WTC11 (cell line): ENCODE measurements at regions not wholly inside any gene's neighbourhood (a gene's known extent, or its start where the extent isn't known, plus 50 kb on each side); places are given as distances from the start of the nearest gene placed in this dataset.

Source experiments
- ATAC-seq: fragments of 200-7000 bp; cut with Tn5 transposase; 2 replicates; pipeline ENCODE4 v1.10.0; 2021; ENCODE audit warnings: mild to moderate bottlenecking, moderate library complexity
- CTCF ChIA-PET: fragments of 300-600 bp; sonication (Branson Sonifier 250); formaldehyde crosslinking; loops from one replicate; lab custom pipeline; 2021; ENCODE audit warnings: antibody characterized with exemption; lab: Charles Lee
- POLR2A ChIA-PET: fragments of 350-600 bp; sonication (Branson Sonifier 250); formaldehyde crosslinking; loops from one replicate; lab custom pipeline; 2021; ENCODE audit warnings: antibody characterized with exemption; lab: Charles Lee
- DNase-seq: peaks from one replicate; pipeline ENCODE4 v3.0.0; 2021; ENCODE audit warnings: low spot score
- H3K27ac Mint-ChIP-seq: 2 replicates; pipeline ENCODE4 v1.8.0; 2021; ENCODE audit warnings: mixed read lengths
- H3K27me3 Mint-ChIP-seq: 2 replicates; pipeline ENCODE4 v1.8.0; 2021; ENCODE audit warnings: low read depth, mild to moderate bottlenecking, moderate library complexity, mixed read lengths
- H3K36me3 Mint-ChIP-seq: 2 replicates; pipeline ENCODE4 v1.8.0; 2021; ENCODE audit warnings: mixed read lengths
- H3K4me1 Mint-ChIP-seq: 2 replicates; pipeline ENCODE4 v1.8.0; 2022; ENCODE audit warnings: mixed read lengths
- H3K4me3 Mint-ChIP-seq: 2 replicates; pipeline ENCODE4 v1.8.0; 2021; ENCODE audit warnings: mild to moderate bottlenecking, moderate library complexity, mixed read lengths
- H3K9me3 Mint-ChIP-seq: 2 replicates; pipeline ENCODE4 v1.8.0; 2021; ENCODE audit warnings: mixed read lengths
- CBFB ChIP-seq: sonication (generic); formaldehyde crosslinking; IDR thresholded peaks from 2 replicates; pipeline ENCODE4 v1.8.1; 2022; ENCODE audit warnings: mild to moderate bottlenecking, low read depth, missing genetic modification reagents
- CREB1 ChIP-seq: sonication (generic); formaldehyde crosslinking; IDR thresholded peaks from 2 replicates; pipeline ENCODE4 v1.8.0; 2023; ENCODE audit warnings: mild to moderate bottlenecking, missing genetic modification reagents
- FOXJ3 ChIP-seq: sonication (generic); formaldehyde crosslinking; IDR thresholded peaks from 2 replicates; pipeline ENCODE4 v1.9.0; 2021; ENCODE audit warnings: missing genetic modification reagents, mild to moderate bottlenecking, borderline replicate concordance
- GABPB1 ChIP-seq: sonication (generic); formaldehyde crosslinking; IDR thresholded peaks from 2 replicates; pipeline ENCODE4 v1.8.1; 2023; ENCODE audit warnings: mild to moderate bottlenecking, missing genetic modification reagents
- GRHL2 ChIP-seq: fragments of 250-450 bp; sonication (Bioruptor Pico); IDR thresholded peaks from 2 replicates; pipeline ENCODE4 v1.8.0; 2022; ENCODE audit warnings: mild to moderate bottlenecking, moderate library complexity; ENCODE audit not compliant: insufficient replicate concordance, severe bottlenecking
- IRF2 ChIP-seq: sonication (generic); formaldehyde crosslinking; IDR thresholded peaks from 2 replicates; pipeline ENCODE4 v1.8.0; 2022; ENCODE audit warnings: low read depth, missing genetic modification reagents, borderline replicate concordance
- MXD4 ChIP-seq: fragments of 250-450 bp; sonication (Bioruptor Pico); IDR thresholded peaks from 2 replicates; pipeline ENCODE4 v1.8.0; 2021; ENCODE audit warnings: mild to moderate bottlenecking, moderate library complexity, borderline replicate concordance
- NFATC4 ChIP-seq: fragments of 250-450 bp; sonication (Bioruptor Pico); IDR thresholded peaks from 2 replicates; pipeline ENCODE4 v1.9.0; 2021; ENCODE audit warnings: mild to moderate bottlenecking
- NR3C1 ChIP-seq: sonication (generic); formaldehyde crosslinking; conservative IDR thresholded peaks from 2 replicates; pipeline ENCODE4 v1.8.1; 2023; ENCODE audit warnings: low read depth, mild to moderate bottlenecking, missing genetic modification reagents
- SP1 ChIP-seq: sonication (generic); formaldehyde crosslinking; conservative IDR thresholded peaks from 2 replicates; pipeline ENCODE4 v1.8.1; 2022; ENCODE audit warnings: missing genetic modification reagents
- TEAD1 ChIP-seq: sonication (generic); formaldehyde crosslinking; IDR thresholded peaks from 2 replicates; pipeline ENCODE4 v1.8.0; 2022; ENCODE audit warnings: mild to moderate bottlenecking, missing genetic modification reagents
- TP53 ChIP-seq: sonication (generic); formaldehyde crosslinking; IDR thresholded peaks from 2 replicates; pipeline ENCODE4 v1.8.1; 2023; ENCODE audit warnings: mild to moderate bottlenecking, missing genetic modification reagents
- ZNF423 ChIP-seq: fragments of 250-450 bp; sonication (Bioruptor Pico); IDR thresholded peaks from 2 replicates; pipeline ENCODE4 v2.1.2; 2022; ENCODE audit warnings: mild to moderate bottlenecking, moderate library complexity
- TF ChIP-seq, protein P1 (sequence below): sonication (generic); formaldehyde crosslinking; IDR thresholded peaks from 2 replicates; pipeline ENCODE4 v1.8.0; 2023; ENCODE audit warnings: mild to moderate bottlenecking, missing genetic modification reagents
- TF ChIP-seq, protein P2 (sequence below): sonication (generic); formaldehyde crosslinking; IDR thresholded peaks from 2 replicates; pipeline ENCODE4 v1.8.1; 2023; ENCODE audit warnings: mild to moderate bottlenecking, missing genetic modification reagents, moderate library complexity
- TF ChIP-seq, protein P3 (sequence below): fragments of 250-450 bp; sonication (Bioruptor Pico); IDR thresholded peaks from 2 replicates; pipeline ENCODE4 v1.9.0; 2021; ENCODE audit warnings: mild to moderate bottlenecking
- TF ChIP-seq, protein P4 (sequence below): fragments of 200-600 bp; IDR thresholded peaks from 2 replicates; pipeline ENCODE4 v1.8.0; 2022; ENCODE audit warnings: antibody characterized with exemption
- TF ChIP-seq, protein P5 (sequence below): sonication (generic); formaldehyde crosslinking; IDR thresholded peaks from 2 replicates; pipeline ENCODE4 v1.8.0; 2023; ENCODE audit warnings: missing genetic modification reagents
- TF ChIP-seq, protein P6 (sequence below): fragments of 250-450 bp; sonication (Bioruptor Pico); IDR thresholded peaks from 2 replicates; pipeline ENCODE4 v1.9.0; 2021; ENCODE audit warnings: moderate library complexity, mild to moderate bottlenecking, inconsistent platforms, borderline replicate concordance

DNA sequence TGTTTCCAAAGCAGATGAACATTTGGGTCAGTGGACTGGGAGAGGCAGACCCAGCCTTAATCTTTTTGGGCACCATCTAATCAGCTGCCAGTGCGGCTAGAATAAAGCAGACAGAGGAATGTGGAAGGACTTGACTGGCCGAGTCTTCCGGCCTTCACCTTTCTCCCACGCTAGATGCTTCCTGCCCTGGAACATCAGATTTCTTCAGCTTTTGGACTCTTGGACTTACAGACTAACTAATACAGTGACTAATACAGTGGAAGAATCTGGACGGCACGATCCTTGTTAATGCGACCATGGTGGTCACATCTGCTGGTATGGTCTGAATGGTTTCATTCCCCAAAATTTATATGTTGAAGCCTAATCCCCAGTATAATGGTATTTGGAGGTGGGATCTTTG is 122.6 kb upstream of the NXT1 start:
- TF ChIP-seq, protein P1, sequence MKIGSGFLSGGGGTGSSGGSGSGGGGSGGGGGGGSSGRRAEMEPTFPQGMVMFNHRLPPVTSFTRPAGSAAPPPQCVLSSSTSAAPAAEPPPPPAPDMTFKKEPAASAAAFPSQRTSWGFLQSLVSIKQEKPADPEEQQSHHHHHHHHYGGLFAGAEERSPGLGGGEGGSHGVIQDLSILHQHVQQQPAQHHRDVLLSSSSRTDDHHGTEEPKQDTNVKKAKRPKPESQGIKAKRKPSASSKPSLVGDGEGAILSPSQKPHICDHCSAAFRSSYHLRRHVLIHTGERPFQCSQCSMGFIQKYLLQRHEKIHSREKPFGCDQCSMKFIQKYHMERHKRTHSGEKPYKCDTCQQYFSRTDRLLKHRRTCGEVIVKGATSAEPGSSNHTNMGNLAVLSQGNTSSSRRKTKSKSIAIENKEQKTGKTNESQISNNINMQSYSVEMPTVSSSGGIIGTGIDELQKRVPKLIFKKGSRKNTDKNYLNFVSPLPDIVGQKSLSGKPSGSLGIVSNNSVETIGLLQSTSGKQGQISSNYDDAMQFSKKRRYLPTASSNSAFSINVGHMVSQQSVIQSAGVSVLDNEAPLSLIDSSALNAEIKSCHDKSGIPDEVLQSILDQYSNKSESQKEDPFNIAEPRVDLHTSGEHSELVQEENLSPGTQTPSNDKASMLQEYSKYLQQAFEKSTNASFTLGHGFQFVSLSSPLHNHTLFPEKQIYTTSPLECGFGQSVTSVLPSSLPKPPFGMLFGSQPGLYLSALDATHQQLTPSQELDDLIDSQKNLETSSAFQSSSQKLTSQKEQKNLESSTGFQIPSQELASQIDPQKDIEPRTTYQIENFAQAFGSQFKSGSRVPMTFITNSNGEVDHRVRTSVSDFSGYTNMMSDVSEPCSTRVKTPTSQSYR = no peak
- TF ChIP-seq FOXJ3 (CRISPR knock-in tag) (no peak), MXD4 (CRISPR knock-in tag) (no peak), CBFB (CRISPR knock-in tag) (no peak), IRF2 (CRISPR knock-in tag) (no peak), GRHL2 (CRISPR knock-in tag) (no peak), TP53 (CRISPR knock-in tag) (no peak), SP1 (no peak), NR3C1 (CRISPR knock-in tag) (no peak), TEAD1 (CRISPR knock-in tag) (no peak), GABPB1 (CRISPR knock-in tag) (no peak), CREB1 (CRISPR knock-in tag) (no peak), NFATC4 (CRISPR knock-in tag) (no peak), ZNF423 (CRISPR knock-in tag) (no peak)
- TF ChIP-seq, protein P2, sequence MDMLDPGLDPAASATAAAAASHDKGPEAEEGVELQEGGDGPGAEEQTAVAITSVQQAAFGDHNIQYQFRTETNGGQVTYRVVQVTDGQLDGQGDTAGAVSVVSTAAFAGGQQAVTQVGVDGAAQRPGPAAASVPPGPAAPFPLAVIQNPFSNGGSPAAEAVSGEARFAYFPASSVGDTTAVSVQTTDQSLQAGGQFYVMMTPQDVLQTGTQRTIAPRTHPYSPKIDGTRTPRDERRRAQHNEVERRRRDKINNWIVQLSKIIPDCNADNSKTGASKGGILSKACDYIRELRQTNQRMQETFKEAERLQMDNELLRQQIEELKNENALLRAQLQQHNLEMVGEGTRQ (CRISPR knock-in tag) = no peak
- TF ChIP-seq, protein P3, sequence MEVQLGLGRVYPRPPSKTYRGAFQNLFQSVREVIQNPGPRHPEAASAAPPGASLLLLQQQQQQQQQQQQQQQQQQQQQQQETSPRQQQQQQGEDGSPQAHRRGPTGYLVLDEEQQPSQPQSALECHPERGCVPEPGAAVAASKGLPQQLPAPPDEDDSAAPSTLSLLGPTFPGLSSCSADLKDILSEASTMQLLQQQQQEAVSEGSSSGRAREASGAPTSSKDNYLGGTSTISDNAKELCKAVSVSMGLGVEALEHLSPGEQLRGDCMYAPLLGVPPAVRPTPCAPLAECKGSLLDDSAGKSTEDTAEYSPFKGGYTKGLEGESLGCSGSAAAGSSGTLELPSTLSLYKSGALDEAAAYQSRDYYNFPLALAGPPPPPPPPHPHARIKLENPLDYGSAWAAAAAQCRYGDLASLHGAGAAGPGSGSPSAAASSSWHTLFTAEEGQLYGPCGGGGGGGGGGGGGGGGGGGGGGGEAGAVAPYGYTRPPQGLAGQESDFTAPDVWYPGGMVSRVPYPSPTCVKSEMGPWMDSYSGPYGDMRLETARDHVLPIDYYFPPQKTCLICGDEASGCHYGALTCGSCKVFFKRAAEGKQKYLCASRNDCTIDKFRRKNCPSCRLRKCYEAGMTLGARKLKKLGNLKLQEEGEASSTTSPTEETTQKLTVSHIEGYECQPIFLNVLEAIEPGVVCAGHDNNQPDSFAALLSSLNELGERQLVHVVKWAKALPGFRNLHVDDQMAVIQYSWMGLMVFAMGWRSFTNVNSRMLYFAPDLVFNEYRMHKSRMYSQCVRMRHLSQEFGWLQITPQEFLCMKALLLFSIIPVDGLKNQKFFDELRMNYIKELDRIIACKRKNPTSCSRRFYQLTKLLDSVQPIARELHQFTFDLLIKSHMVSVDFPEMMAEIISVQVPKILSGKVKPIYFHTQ (CRISPR knock-in tag) = no peak
- TF ChIP-seq, protein P4, sequence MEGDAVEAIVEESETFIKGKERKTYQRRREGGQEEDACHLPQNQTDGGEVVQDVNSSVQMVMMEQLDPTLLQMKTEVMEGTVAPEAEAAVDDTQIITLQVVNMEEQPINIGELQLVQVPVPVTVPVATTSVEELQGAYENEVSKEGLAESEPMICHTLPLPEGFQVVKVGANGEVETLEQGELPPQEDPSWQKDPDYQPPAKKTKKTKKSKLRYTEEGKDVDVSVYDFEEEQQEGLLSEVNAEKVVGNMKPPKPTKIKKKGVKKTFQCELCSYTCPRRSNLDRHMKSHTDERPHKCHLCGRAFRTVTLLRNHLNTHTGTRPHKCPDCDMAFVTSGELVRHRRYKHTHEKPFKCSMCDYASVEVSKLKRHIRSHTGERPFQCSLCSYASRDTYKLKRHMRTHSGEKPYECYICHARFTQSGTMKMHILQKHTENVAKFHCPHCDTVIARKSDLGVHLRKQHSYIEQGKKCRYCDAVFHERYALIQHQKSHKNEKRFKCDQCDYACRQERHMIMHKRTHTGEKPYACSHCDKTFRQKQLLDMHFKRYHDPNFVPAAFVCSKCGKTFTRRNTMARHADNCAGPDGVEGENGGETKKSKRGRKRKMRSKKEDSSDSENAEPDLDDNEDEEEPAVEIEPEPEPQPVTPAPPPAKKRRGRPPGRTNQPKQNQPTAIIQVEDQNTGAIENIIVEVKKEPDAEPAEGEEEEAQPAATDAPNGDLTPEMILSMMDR = no peak
- TF ChIP-seq, protein P5, sequence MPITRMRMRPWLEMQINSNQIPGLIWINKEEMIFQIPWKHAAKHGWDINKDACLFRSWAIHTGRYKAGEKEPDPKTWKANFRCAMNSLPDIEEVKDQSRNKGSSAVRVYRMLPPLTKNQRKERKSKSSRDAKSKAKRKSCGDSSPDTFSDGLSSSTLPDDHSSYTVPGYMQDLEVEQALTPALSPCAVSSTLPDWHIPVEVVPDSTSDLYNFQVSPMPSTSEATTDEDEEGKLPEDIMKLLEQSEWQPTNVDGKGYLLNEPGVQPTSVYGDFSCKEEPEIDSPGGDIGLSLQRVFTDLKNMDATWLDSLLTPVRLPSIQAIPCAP (CRISPR knock-in tag) = no peak
- TF ChIP-seq, protein P6, sequence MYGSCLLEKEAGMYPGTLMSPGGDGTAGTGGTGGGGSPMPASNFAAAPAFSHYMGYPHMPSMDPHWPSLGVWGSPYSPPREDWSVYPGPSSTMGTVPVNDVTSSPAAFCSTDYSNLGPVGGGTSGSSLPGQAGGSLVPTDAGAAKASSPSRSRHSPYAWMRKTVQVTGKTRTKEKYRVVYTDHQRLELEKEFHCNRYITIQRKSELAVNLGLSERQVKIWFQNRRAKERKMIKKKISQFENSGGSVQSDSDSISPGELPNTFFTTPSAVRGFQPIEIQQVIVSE (CRISPR knock-in tag) = no peak
- H3K4me3 Mint-ChIP-seq = no peak overlapping the region
- no peaks in the 10 kb centered on the region for H3K4me1 Mint-ChIP-seq
- ATAC-seq = no peak
- CTCF ChIA-PET = no interaction called here
- DNase-seq = no peak
- no peak overlapping the region for H3K27ac Mint-ChIP-seq
- 0 out of 2 replicates have a peak, but pooled peaks cover 4% of the 10 kb centered on the region for H3K36me3 Mint-ChIP-seq
- H3K9me3 Mint-ChIP-seq = peaks cover 18% of the 10 kb centered on the region
- POLR2A ChIA-PET = no interaction called here
- H3K27me3 Mint-ChIP-seq = peaks cover 10% of the 10 kb centered on the region
